Breast epithelium (tissue), 3 donors: ENCODE measurements at regions not wholly inside any gene's neighbourhood (a gene's known extent, or its start where the extent isn't known, plus 50 kb on each side); places are given as distances from the start of the nearest gene placed in this dataset.

Experiments used
- CTCF ChIP-seq, 3 donors: fragments of 450-650 bp; IDR thresholded peaks; one replicate each; pipeline ENCODE4 v1.5.1; 2016 to 2017; ENCODE audit warnings: antibody characterized with exemption in 3 of 3, mild to moderate bottlenecking in 3 of 3, moderate library complexity in 3 of 3
- POLR2A ChIP-seq: fragments of 450-650 bp; IDR thresholded peaks from one replicate; pipeline ENCODE4 v1.6.1; 2016; ENCODE audit warnings: antibody characterized with exemption, mild to moderate bottlenecking, moderate library complexity

GRCh38 chr3:17806876-17807275 is 64.4 kb upstream of the TBC1D5 start:
- TF ChIP-seq CTCF (IDR thresholded peaks at IDR 0.05) (no peak), POLR2A (no peak)
